ENCODE measurements at regions not wholly inside any gene's neighbourhood (a gene's known extent, or its start where the extent isn't known, plus 50 kb on each side); places are given as distances from the start of the nearest gene placed in this dataset.

- no peaks in the 10 kb centered on the region for H3K36me3 ChIP-seq
- no peak overlapping the region for H3K4me3 ChIP-seq (replicated peaks in 1 of 3)
- no peaks in the 10 kb centered on the region for H3K9me3 ChIP-seq
- H3K4me1 ChIP-seq: peaks cover 8 to 9% of the 10 kb centered on the region in 2 donors
- TF ChIP-seq POLR2A (IDR thresholded peaks at IDR 0.05): no peak
- intact Hi-C loops (cut with DNase I): no loop called here
- no peaks in the 10 kb centered on the region for H3K27me3 ChIP-seq
- WGBS, 2 donors: 59 to 66% methylated on average over 2 of the region's 2 CpGs
- no peak overlapping the region for H3K27ac ChIP-seq
- no peak for DNase-seq
Measured at GRCh38 chr20:52677216-52677615, 294.9 kb upstream of the TSHZ2 start.

GRCh38 chr20:52676283-52676995 is 295.7 kb upstream of the TSHZ2 start:
- H3K4me3 ChIP-seq (replicated peaks in 1 of 3): no peak overlapping the region
- no peaks in the 10 kb centered on the region for H3K9me3 ChIP-seq
- intact Hi-C loops (cut with DNase I): no loop called here
- H3K27ac ChIP-seq: no peak overlapping the region
- no peak for TF ChIP-seq CTCF (IDR thresholded peaks at IDR 0.05)
- no peak for TF ChIP-seq POLR2A (IDR thresholded peaks at IDR 0.05)
- DNase-seq: no peak
- no peaks in the 10 kb centered on the region for H3K27me3 ChIP-seq
- no peaks in the 10 kb centered on the region for H3K36me3 ChIP-seq
- peaks cover 8 to 9% of the 10 kb centered on the region in 2 donors for H3K4me1 ChIP-seq
- WGBS, 2 donors: 76 to 78% methylated on average over 13 of the region's 13 CpGs

GRCh38 chr20:52675375-52675774 is 296.8 kb upstream of the TSHZ2 start:
- H3K9me3 ChIP-seq: no peaks in the 10 kb centered on the region
- no peaks in the 10 kb centered on the region for H3K27me3 ChIP-seq
- H3K27ac ChIP-seq: no peak overlapping the region
- intact Hi-C loops (cut with DNase I): no loop called here
- no peaks in the 10 kb centered on the region for H3K36me3 ChIP-seq
- H3K4me1 ChIP-seq: peaks cover 8 to 9% of the 10 kb centered on the region in 2 donors
- H3K4me3 ChIP-seq (replicated peaks in 1 of 3): no peak overlapping the region
- no peak for DNase-seq
- TF ChIP-seq CTCF (IDR thresholded peaks at IDR 0.05) (no peak), POLR2A (IDR thresholded peaks at IDR 0.05) (no peak)
- WGBS, 2 donors: 65 to 66% methylated on average over 4 of the region's 4 CpGs

GRCh38 chr20:52668626-52669025 is 303.5 kb upstream of the TSHZ2 start:
- TF ChIP-seq CTCF (IDR thresholded peaks at IDR 0.05) (no peak), POLR2A (IDR thresholded peaks at IDR 0.05) (no peak)
- intact Hi-C loops (cut with DNase I): no loop called here
- WGBS, 2 donors: 90 to 91% methylated on average over 3 of the region's 3 CpGs

GRCh38 chr20:52667358-52667757 is 304.8 kb upstream of the TSHZ2 start:
- 95 to 97% methylated on average over 5 of the region's 5 CpGs for WGBS, 2 donors
- Histone ChIP-seq H3K4me3 (replicated peaks in 1 of 3) (no peak overlapping the region), H3K36me3 (no peaks in the 10 kb centered on the region), H3K27me3 (no peaks in the 10 kb centered on the region), H3K27ac (no peak overlapping the region), H3K9me3 (no peaks in the 10 kb centered on the region), H3K4me1 (no peaks in the 10 kb centered on the region)
- DNase-seq: no peak
- intact Hi-C loops (cut with DNase I): no loop called here
- TF ChIP-seq POLR2A (IDR thresholded peaks at IDR 0.05): no peak
- no peak for TF ChIP-seq CTCF (IDR thresholded peaks at IDR 0.05)

More at GRCh38 chr20:52668626-52669025, 303.5 kb upstream of the TSHZ2 start:
- H3K27ac ChIP-seq: no peak overlapping the region
- H3K4me3 ChIP-seq (replicated peaks in 1 of 3): no peak overlapping the region
- no peaks in the 10 kb centered on the region for H3K27me3 ChIP-seq
- no peak for DNase-seq
- H3K9me3 ChIP-seq: no peaks in the 10 kb centered on the region
- H3K4me1 ChIP-seq: no peaks in the 10 kb centered on the region
- H3K36me3 ChIP-seq: no peaks in the 10 kb centered on the region
